ENCODE measurements at regions not wholly inside any gene's neighbourhood (a gene's known extent, or its start where the extent isn't known, plus 50 kb on each side); places are given as distances from the start of the nearest gene placed in this dataset.
"Not testable (repeated sequence)": the region's sequence is repeated elsewhere in the genome, so short reads cannot be mapped to it uniquely, and the experiment has no call there.

DNA sequence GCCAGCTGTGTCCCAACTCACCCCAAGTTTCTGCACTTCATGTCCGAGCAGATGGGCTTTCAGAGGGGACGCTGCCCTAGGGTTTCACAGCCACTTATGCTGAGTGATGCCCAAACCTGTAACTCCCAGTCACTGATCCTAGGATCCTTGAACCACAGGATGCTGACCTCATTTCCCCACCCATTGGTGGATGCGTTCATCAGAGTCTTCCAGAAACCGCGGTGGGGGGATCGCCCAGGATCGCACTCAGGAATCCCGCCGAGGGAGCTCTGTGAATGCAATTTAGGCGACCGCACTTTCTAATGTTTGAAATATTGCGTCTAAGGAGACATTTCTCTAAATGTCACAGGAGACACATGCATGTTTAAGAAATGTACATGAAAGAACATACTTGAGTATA, 212.3 kb upstream of the IRX4 start:
- no peak for DNase-seq (ENCODE audit: low spot score)

DNA sequence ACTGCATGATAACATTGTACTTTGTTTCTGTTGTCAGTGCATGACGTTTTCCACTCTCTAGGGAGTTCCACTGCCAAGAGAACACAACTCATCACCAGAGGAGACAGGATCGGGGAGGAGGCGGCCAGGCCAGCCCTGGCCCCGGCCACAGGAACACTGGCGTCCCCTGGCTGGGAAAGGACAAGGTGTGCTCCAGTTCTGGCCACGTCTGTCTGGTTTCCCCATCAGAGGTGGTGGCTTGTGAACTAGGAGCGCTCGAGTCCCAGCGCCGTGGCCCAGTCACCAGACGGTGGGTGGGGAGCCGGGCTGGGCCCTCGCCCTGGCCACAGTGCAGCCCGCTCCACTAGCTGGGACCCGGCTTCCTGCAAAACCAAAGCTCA, 211.9 kb upstream of the IRX4 start:
- DNase-seq (ENCODE audit: low spot score), result no peak
- no peak for TF ChIP-seq CTCF (IDR thresholded peaks at IDR 0.05; ENCODE audit: extremely low read depth, missing control alignments)

More for the DNA sequence above, 212.3 kb upstream of the IRX4 start:
- no peak for TF ChIP-seq CTCF (IDR thresholded peaks at IDR 0.05; ENCODE audit: extremely low read depth, missing control alignments)

GRCh38 chr5:2093859-2094615, 211.3 kb upstream of the IRX4 start:
- no peak for TF ChIP-seq CTCF (IDR thresholded peaks at IDR 0.05; ENCODE audit: extremely low read depth, missing control alignments)
- DNase-seq (ENCODE audit: low spot score), result no peak

DNA sequence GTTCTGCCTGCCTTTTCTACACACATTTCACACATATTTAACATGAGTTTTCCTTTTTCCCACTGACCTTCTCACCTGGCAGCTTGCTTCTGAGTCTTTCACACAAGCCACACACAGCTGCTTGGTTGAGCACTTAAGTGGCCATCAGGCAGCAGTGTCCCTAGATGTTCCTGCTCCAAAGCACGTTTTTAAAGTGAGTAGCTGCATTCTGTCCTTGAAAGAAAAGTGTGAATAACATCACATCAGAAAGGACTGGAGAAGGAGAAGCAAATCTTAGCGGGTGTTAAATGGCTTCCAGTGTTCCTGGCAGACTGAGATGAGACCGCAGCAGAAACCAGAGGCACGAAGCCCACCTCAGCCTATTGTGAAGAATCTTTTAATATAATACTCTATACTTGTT, 209.2 kb upstream of the IRX4 start:
- no peak for DNase-seq (ENCODE audit: low spot score)
- TF ChIP-seq CTCF (IDR thresholded peaks at IDR 0.05; ENCODE audit: extremely low read depth, missing control alignments), result no peak

DNA sequence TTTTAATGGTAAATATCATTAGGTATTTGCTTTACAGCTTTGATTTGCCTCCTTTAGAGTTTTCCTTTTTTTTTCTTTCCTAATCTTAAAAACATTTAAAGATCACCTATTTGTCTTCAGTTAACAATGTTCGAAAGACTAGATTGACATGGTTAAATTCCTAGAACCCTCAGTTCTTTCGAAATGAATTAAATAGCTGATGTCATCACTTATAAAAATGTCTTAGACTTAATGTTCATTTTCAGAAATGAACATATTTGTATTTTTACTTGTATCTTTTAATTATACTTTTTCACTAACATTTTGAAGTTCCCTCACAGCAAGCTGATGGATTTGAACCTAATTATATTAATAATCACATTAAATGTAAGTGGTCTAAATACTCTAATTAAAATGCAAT, 205.3 kb upstream of the IRX4 start:
- TF ChIP-seq CTCF (IDR thresholded peaks at IDR 0.05; ENCODE audit: extremely low read depth, missing control alignments), result no peak
- no peak for DNase-seq (ENCODE audit: low spot score)

DNA sequence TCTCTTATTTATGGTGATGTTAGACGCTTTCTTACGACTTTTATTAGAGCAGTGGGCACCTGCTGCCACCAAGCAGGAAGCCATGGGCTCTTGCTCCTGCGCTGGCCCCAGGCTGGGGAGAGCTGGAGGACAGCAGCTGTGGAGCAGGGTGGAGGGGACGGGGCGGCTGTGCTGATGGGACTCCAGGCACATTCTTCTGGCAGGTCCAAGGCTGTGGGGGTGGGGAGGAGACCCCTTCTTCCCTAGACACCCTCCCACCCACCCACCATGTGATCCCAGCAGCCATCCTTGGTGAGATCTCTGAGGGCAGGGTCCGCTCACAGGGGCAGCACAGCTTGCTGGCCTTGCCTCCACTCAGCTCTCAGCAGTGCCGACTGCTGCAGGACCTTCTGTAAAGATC, 192.6 kb upstream of the IRX4 start:
- TF ChIP-seq CTCF (IDR thresholded peaks at IDR 0.05; ENCODE audit: extremely low read depth, missing control alignments), result no peak
- DNase-seq (ENCODE audit: low spot score), result no peak

DNA sequence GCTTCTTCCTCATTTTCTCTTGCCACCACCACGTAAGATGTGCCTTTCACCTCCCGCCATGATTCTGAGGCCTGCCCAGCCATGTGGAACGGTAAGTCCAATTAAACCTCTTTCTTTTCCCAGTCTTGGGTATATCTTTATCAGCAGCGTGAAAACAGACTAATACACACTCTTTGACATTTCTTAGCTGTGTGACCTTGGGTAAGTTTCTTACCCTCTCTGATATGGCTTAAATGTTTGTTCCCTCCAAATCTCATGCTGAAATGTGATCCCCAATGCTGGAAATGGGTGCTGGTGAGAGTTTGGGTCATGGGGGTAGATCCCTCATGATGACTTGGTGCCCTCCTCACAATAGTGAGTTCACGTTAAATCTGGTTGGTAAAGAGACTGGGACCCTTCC, 188.8 kb upstream of the IRX4 start:
- DNase-seq (ENCODE audit: low spot score), result no peak
- no peak for TF ChIP-seq CTCF (IDR thresholded peaks at IDR 0.05; ENCODE audit: extremely low read depth, missing control alignments)

DNA sequence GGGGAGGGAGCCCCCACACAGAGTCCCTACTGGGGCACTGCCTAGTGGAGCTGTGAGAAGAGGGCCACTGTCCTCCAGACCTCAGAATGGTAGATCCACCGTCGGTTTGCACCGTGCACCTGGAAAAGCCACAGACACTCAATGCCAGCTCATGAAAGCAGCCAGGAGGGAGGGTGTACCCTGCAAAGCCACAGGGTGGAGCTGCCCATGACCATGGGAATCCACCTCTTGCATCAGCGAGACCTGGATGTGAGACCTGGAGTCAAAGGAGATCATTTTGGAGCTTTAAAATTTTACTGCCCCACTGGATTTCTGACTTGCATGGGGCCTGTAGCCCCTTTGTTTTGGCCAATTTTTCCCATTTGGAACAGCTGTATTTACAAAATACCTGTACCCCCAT, 188.1 kb upstream of the IRX4 start:
- not testable (repeated sequence) for DNase-seq (ENCODE audit: low spot score)

Measured in GM20000 (cell line).